ENCODE measurements at regions not wholly inside any gene's neighbourhood (a gene's known extent, or its start where the extent isn't known, plus 50 kb on each side); places are given as distances from the start of the nearest gene placed in this dataset.

GRCh38 chr5:28117273-28117672 is 1078.9 kb upstream of the CDH9 start:
- no peak overlapping the region for H3K27ac ChIP-seq
- no peak for TF ChIP-seq POLR2AphosphoS5 (IDR thresholded peaks at IDR 0.05)
- no peak for TF ChIP-seq POLR2A (IDR thresholded peaks at IDR 0.05)
- no peak for TF ChIP-seq CTCF (IDR thresholded peaks at IDR 0.05)
- no peaks in the 10 kb centered on the region for H3K9me3 ChIP-seq
- H3K36me3 ChIP-seq, result no peaks in the 10 kb centered on the region
- H3K4me3 ChIP-seq, result no peak overlapping the region
- no peak for DNase-seq (ENCODE audit: low spot score in 2 of 2)
- no peaks in the 10 kb centered on the region for H3K4me1 ChIP-seq
- intact Hi-C loops (cut with DNase I; ENCODE audit: low total_unique reads), result no loop called here
- no peaks in the 10 kb centered on the region for H3K27me3 ChIP-seq

- TF ChIP-seq POLR2AphosphoS5 (IDR thresholded peaks at IDR 0.05) (no peak), POLR2A (IDR thresholded peaks at IDR 0.05) (no peak), CTCF (IDR thresholded peaks at IDR 0.05) (no peak)
- H3K4me3 ChIP-seq, result no peak overlapping the region
- H3K4me1 ChIP-seq, result no peaks in the 10 kb centered on the region
- no peaks in the 10 kb centered on the region for H3K9me3 ChIP-seq
- H3K27me3 ChIP-seq, result no peaks in the 10 kb centered on the region
- intact Hi-C loops (cut with DNase I; ENCODE audit: low total_unique reads), result no loop called here
- no peak overlapping the region for H3K27ac ChIP-seq
- H3K36me3 ChIP-seq, result no peaks in the 10 kb centered on the region
- no peak for DNase-seq (ENCODE audit: low spot score in 2 of 2)
Measured at GRCh38 chr5:28110781-28111180, 1072.4 kb upstream of the CDH9 start.

DNA sequence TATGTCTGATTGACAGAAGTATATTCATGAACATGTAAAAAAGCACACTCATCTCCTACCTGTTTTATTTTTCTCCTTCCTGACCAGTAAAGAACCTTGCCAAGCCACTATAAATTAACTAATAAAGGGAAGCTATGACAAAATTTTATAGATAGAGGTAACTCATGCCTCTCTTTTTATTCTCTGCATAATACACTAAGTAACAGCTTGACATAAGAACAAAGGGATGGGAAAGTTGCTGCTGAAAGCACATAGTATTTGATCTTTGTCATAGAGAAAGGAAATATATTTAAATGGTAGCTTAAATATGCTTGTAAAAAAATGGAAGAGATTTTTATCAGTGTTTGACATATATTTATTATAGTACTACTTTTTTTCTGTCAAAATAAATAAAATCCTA is 1065.7 kb upstream of the CDH9 start:
- Histone ChIP-seq H3K4me1 (no peaks in the 10 kb centered on the region), H3K36me3 (no peaks in the 10 kb centered on the region), H3K27ac (no peak overlapping the region), H3K9me3 (no peaks in the 10 kb centered on the region), H3K4me3 (no peak overlapping the region), H3K27me3 (no peaks in the 10 kb centered on the region)
- intact Hi-C loops (cut with DNase I; ENCODE audit: low total_unique reads), result no loop called here
- TF ChIP-seq POLR2AphosphoS5 (IDR thresholded peaks at IDR 0.05) (no peak), POLR2A (IDR thresholded peaks at IDR 0.05) (no peak), CTCF (IDR thresholded peaks at IDR 0.05) (no peak)
- DNase-seq (ENCODE audit: low spot score in 2 of 2), result no peak

GRCh38 chr5:28084069-28084468 is 1045.7 kb upstream of the CDH9 start:
- Histone ChIP-seq H3K27me3 (no peaks in the 10 kb centered on the region), H3K36me3 (no peaks in the 10 kb centered on the region), H3K27ac (no peak overlapping the region), H3K9me3 (no peaks in the 10 kb centered on the region), H3K4me1 (no peaks in the 10 kb centered on the region), H3K4me3 (no peak overlapping the region)
- no peak for DNase-seq (ENCODE audit: low spot score in 2 of 2)
- intact Hi-C loops (cut with DNase I; ENCODE audit: low total_unique reads), result loop anchor here (10.0 kb wide), 1 partner anchor 421 kb away; no protein-coding TSS in a partner anchor
- TF ChIP-seq CTCF (IDR thresholded peaks at IDR 0.05), result no peak
- TF ChIP-seq POLR2AphosphoS5 (IDR thresholded peaks at IDR 0.05), result no peak
- TF ChIP-seq POLR2A (IDR thresholded peaks at IDR 0.05), result no peak

- intact Hi-C loops (cut with DNase I; ENCODE audit: low total_unique reads), result loop anchor here (10.0 kb wide), 1 partner anchor 422 kb away; no protein-coding TSS in a partner anchor
- TF ChIP-seq POLR2A (IDR thresholded peaks at IDR 0.05) (no peak), CTCF (IDR thresholded peaks at IDR 0.05) (no peak)
- Histone ChIP-seq H3K4me1 (no peaks in the 10 kb centered on the region), H3K4me3 (no peak overlapping the region), H3K9me3 (peaks cover 2 to 4% of the 10 kb centered on the region in 2 donors), H3K27me3 (no peaks in the 10 kb centered on the region), H3K27ac (no peak overlapping the region), H3K36me3 (no peaks in the 10 kb centered on the region)
- no peak for DNase-seq (ENCODE audit: low spot score in 2 of 2)
Measured at GRCh38 chr5:28082610-28083009, 1044.2 kb upstream of the CDH9 start.
